ENCODE measurements at regions not wholly inside any gene's neighbourhood (a gene's known extent, or its start where the extent isn't known, plus 50 kb on each side); places are given as distances from the start of the nearest gene placed in this dataset.
"Not testable (repeated sequence)": the region's sequence is repeated elsewhere in the genome, so short reads cannot be mapped to it uniquely, and the experiment has no call there.

DNA sequence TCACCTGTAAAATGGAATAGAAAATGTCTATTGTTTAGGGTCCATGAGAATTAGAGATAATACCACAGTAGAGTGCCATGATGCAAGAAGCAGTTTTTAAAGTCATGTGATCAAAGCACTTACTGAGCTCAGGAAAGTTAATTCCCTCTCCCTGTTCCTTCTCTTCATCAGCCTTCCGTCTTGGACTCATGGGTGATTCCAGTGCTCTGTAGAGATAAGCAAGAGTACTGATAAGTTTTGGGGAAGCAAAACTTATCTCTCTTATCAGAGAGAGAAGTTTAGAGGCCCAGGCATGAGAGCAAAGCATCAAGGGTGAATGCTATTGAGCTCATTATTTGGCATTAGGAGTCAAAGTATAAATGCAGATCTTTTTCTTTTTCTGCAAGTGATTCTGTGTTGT lies 410.1 kb downstream of the AGTPBP1 start:
- no peak for ATAC-seq

DNA sequence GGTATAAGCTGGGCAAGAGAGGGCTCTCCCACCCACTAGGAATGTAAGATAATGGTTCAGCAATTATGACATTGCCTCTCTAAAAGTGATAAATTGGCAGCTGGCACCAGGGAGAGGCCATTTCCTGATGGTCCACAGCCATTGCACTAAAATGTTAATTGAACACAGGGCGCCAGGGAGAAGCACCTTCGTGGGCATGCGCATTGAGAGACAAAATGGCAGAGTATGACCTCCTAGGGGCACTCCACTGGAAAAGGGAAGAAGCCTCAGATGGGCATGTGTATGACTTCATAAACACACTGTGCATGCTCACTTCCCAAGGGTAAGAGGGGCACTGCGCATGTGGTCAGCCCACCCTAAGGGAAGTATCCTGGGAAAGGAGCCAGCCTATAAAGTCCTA lies 419.2 kb downstream of the AGTPBP1 start:
- no peak for ATAC-seq

DNA sequence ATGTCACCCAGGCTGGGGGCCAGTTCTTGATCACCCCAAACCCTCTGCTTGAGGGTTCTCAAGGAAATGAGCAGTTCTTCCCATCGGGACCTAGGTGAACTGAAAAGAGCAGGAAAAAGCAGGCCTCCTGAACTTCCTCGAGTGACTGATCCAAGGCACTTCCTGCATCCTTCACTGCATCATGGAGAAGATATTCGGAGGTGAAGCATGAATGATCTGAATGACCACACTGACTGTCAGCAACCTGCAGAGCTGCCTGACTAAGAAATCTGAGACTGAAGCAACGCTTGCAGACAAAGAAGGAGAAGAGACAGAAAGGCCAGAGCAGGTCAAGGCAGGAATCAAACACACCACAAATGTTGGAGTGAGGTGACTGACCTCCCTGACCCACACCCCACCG lies 420.2 kb downstream of the AGTPBP1 start:
- no peak for ATAC-seq

DNA sequence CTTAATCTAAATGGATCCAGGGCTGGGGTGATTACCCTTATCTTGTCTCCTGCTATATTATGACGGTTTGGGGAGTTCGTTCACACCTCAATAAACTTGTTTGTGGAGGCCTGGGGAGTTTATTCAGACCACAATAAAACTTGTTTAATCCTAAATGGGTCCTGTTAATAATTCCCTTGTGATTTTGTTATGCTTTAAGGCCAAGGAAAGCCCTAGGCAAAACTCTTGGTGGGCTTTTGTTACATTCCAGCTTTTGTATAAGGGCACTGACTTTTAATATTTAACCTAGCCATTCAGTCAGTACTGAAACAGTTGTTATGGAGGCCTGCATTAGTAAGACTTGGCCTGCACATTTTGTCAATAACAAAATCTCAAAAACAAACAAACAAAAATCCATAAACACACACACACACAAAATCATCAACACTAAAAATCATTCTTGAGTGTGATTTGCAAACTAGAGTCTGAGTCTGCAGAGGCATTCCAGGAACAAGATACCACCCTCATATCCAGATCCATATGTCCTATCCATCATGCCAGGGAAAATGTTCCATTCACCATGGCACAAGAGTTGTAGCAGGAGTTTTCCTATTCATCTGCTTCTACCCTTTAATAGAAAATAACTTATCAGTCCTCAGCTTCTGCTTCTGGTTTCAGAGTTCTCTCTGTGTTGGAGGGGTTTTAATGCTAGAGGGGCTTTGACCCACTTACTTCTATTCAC lies 421.7 kb downstream of the AGTPBP1 start:
- ATAC-seq = no peak

DNA sequence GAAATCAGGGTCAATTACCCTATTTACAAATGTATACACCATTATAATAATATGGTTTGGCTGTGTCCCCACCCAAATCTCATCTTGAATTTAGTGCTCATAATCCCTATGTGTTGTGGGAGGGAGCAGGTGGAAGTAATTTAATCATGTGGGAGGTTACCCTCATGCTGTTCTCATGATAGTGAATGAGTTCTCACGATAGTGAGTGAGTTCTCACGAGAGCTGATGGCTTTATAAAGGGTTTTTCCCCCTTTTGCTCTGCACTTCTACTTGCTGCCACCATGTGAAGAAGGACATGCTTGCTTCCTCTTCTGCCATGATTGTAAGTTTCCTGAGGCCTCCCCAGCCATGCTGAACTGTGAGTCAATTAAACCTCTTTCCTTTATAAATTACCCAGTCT lies 426.2 kb downstream of the AGTPBP1 start:
- not testable (repeated sequence) for ATAC-seq

DNA sequence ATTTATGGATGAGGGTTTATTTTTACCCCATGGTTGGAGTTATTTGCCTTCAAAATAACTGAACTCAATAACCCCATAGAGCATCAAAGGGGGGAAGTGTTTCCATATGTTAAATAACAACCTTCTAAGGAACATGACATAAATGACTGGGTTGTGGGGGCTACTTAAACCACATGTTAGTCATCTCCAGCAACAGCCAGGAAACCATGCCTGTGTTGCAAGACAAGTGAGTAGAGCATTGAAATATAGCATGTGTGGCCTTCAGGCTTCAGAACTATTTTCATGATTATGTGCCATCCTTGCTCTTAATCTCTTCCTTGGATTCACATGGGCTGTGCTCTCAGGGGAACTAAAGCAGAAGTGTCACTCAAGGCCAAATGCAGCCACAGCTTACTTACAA lies 431.2 kb downstream of the AGTPBP1 start:
- ATAC-seq = no peak

DNA sequence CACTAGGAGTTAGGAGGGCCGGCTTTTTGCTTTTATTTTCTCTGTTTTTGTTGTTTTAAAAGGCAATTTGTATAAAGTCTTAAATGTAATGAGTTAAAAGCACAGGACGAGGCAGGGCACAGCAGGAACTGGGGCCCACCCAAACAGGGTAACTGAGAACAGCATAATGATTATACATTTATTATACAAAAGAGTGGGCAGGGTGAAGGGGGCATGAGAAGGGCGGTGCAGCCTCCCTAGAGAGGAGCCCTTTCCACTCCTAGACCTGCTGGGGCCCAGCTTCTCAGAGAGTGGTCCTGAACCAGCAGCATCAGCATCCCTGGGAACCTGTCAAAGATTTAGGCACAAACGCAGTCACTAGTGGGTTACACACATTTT lies 438.0 kb downstream of the AGTPBP1 start:
- ATAC-seq = no peak

DNA sequence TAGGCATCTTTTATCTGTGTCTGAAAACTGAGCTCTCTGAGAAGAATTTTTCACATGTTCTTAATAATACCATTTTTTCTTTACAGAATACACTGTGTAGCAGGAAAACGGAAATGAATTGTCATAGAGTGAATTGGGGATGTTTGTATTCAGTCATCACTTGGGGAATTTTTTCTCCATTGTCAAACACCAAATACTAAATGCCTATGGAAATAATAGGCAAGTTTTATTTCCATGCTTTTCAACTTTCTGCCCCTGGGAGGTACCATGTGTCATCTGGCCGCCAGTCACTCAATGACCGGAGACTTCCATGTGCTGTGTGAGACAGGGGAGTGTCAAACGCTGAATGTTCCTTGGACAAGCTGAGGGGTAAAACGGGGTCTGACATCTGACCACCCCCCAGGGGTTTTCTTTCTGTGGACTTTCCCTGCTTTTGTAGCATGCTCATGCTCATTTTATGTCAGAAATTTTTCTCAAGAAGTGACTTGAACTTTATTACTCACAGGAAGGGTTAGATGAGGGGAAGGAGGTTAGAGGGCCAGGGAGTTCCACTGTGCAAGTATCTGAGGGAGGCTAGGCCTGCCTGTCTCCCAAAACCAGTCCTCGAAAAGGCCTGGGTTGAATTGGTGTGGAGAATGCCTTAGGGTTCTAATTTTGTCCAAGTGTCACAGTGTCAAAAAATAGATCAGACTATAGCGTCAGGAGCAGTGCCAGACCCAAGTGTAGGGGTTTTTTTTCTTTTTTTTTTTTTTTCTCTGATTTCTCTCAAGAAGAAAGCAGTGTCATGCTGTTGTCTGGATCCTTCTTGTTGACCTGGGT lies 438.6 kb downstream of the AGTPBP1 start:
- ATAC-seq = no peak

DNA sequence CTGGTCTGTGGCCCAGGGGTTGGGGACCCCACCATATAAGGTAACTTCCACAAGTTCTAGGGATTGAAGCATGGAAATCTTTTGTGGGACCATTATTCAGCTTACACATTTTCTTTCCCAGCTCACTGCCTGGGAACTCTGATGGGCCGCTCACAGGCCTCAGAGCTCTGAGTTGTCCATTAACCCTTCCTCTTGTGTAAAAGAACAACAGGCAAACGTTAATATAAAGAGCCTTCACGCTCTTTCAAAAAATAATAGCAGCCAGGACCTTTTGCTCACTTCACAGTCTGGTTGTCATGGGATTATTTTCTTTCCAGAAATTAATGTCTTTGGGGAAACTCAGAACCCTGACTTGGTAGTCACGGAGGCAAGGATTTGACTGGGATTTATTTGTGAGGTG lies 443.3 kb downstream of the AGTPBP1 start:
- ATAC-seq = no peak

DNA sequence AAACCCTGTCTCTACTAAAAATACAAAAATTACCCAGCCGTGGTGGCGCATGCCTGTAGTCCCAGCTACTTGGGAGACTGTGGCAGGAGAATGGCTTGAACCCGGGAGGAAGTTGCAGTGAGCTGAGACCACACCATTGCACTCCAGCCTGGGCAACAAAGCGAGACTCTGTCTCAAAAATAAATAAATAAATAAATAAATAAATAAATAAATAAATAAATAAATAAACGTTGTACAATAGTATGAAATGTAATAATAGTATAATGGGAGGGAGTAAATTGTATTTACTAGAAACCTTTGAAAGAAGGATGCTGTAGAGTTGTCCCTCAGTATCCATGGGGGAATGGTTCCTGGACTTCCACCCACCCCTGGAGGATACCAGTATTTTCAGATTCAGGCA lies 446.5 kb downstream of the AGTPBP1 start:
- not testable (repeated sequence) for ATAC-seq

DNA sequence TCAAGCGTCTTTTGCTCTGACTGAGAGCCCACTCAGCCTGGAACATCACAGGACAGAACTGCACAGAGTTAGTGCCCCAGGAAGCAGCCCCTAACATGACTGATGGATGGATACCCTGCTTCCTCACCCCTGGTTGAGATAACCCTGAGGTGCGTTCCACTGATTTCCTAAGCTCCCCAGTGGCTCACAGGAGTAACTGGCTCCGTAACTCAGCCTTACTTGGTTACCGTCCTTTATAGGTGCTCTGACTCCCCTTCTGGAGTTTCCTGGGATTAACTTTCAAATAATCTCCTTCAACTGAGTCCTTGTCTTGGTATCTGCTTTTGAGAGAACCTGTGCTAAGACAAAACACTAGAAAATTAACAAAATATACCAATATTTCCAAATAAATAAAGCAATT lies 449.5 kb downstream of the AGTPBP1 start:
- no peak for ATAC-seq

DNA sequence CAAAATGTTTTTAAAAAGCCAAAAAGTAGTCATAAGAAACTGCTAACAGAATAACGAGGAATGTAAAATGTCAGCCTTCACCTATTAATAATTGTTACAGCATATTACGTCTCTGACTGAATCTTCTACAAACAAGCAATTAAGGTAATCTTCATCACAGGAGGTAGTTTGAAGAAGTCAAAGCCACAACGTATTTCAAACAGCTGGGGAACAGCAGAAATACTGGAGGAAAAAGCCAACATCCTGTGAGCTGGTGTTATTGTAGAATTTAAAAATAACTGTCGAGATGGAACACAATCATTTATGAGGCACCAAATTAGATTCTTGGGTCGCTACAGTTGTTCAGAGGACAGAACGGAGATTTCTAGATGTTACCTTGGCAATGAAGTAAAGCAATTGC lies 450.5 kb downstream of the AGTPBP1 start:
- ATAC-seq = no peak

DNA sequence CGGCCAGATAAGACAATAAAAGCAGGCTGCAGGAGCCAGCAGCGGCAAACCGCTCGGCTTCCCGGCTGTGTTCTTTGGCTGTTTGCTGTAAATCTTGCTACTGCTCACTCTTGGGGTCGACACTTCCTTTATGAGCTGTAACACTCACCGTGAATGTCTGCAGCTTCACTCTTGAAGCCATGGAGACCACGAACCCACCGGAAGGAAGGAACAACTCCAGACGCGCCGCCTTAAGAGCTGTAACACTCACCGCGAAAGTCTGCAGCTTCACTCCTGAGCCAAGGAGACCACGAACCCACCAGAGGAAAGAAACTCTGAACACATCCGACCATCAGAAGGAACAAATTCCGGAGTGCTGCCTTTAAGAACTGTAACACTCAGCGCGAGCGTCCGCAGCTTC lies 451.7 kb downstream of the AGTPBP1 start:
- ATAC-seq = no peak

DNA sequence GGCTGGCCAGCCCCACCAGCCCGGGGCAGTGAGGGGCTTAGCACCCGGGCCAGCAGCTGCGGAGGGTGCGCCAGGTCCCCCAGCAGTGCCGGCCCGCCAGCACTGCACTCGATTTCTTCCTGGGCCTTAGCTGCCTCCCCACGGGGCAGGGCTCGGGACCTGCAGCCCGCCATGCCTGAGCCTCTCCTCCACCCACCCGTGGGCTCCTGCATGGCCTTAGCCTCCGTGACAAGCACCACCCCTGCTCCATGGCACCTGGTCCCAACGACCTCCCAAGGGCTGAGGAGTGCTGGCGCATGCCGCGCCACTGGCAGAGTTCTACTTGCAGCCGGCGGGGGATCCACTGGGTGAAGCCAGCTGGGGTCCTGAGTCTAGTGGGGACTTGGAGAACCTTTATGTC lies 452.6 kb downstream of the AGTPBP1 start:
- no peak for ATAC-seq

DNA sequence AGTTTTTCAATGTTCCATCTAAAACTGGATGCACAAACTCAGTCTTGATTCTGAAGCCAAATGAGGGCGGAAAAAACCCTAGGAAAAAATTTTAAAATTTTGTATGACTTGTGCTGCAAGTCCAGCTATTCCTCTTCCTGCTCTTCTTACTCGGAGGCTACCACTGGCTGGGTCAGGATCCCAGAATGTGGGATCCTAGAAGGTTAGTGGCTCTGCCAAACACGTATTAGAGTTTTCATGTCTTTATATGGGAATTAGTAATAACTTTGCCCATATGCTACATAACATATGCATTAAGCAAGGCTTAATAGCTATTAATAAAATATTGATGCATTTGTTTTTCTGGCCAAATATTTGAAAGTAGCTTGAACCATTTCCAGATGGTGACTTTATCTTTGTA lies 458.3 kb downstream of the AGTPBP1 start:
- no peak for ATAC-seq

DNA sequence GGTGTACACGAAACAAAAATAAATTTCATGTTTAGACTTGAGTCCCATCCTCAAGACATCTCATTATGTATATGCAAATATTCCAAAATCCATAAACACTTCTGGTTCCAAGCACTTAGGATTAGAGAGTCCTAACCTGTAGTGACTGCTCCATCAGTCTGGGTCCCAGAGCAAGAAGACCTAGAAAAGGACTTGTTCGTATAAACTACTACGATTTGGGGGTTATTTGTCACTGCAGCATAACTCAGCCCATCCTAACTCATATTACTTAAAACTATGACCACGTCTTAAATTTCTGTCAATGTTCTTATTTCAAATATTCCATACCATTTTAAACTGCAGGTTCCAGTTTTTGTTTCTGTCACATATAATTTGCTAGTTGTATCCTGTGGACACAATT lies 463.0 kb downstream of the AGTPBP1 start:
- ATAC-seq = no peak

DNA sequence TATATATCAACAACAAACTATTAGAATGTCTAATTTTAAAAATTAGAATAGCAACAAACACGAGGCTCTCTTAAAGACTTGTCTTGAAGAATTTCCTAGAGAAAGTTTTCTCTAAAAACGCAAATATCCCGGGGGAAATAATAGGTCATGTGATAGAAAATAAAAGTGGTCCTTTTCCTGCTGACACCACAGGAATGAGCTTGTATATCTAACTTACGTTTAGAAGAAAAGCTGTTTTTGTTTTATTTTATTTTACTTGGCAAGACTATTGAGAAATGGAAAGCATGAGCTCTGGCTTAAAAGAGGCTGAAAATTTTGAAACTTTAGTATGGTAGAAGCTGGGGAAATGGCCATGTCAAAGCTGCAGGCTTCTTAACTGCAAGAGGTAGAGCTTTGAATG lies 465.0 kb downstream of the AGTPBP1 start:
- no peak for ATAC-seq

DNA sequence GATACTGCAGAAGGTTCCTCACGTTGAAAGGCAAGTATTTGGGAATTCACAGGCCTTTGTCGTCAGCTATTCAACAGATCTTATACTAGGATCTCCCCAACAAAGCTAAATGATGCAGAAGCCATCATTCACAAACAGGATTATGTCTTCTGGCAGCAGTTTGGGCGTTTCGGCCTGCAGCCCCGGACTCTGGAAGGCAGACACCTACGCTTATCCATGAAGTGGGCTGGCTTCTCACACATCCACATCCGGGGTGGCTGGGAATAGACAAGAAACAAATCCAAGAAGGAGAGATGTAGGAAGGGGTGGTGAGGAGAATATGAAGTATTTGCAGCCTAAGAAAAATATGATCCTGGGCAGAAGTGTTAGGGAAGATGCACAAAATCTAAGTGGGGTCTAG lies 471.9 kb downstream of the AGTPBP1 start:
- ATAC-seq = no peak

DNA sequence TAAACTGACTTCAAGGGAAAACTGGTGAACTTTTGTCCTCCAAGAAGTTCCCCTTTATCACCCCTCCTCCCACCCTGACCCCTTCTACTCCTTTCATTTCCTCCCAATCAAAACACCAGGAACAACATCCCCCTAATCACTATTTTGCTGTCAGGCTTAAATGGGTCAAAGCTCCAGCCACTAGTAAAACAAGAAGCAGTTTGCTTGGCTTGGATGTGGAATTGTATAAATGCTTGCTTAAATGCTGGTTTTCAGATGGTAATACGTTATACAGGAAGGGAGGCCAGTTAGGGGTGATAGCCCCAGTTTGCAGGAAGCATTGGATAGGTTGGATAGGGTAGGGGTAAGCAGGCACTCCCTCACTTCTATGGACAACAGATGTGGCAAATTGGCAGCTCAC lies 473.6 kb downstream of the AGTPBP1 start:
- ATAC-seq = no peak

DNA sequence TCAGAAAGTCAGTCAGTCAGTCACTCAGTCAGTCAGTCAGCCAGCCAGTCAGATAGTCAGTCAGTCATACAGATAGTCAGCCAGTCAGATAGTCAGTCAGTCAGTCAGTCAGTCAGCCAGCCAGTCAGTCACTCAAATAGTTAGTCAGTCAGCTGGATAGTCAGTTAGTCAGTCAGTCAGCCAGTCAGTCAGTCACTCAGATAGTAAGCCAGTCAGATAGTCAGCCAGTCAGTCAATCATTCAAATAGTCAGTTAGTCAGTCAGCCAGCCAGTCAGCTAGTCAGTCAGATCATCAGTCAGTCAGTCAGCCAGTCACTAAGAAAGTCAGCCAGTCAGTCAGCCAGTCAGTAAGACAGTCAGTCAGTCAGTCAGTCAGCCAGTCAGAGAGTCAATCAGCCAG lies 477.1 kb downstream of the AGTPBP1 start:
- no peak for ATAC-seq

DNA sequence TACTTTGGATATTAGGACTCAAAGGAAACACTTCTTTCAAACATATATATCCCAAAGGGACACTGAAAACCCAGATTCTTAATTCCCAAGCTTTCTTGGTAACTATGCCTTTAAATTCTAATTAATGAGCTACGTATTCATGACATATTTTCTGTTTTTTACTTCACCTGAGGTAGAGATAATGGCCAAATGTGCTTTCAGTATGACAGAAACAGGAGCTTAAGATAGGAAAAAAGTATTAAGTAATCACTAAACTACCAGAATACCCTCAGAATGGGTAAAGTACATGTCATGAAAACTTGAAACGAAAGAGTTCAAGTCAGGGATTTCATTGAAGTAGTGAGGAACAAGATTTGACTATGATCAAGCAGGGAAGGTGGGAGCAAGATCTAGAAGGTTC lies 478.5 kb downstream of the AGTPBP1 start:
- ATAC-seq = no peak

DNA sequence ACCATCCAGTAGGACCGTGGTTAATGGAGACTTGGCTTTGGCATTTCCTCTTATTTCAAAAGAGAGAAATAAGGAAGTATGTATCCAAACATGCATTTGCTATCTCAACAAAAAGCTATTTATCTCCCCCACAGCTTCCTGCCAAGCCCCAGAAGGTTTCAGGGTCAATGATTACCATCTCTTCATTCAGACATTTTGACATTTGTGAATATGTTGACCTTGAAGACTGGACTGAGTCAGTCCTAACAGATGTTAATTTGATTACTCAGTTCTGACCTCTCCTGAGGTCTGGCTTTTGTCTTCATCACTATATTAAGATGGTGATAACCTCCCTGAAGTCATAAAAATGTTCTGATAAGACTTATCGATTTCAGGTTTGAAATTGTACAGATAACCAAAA lies 479.4 kb downstream of the AGTPBP1 start:
- no peak for ATAC-seq

DNA sequence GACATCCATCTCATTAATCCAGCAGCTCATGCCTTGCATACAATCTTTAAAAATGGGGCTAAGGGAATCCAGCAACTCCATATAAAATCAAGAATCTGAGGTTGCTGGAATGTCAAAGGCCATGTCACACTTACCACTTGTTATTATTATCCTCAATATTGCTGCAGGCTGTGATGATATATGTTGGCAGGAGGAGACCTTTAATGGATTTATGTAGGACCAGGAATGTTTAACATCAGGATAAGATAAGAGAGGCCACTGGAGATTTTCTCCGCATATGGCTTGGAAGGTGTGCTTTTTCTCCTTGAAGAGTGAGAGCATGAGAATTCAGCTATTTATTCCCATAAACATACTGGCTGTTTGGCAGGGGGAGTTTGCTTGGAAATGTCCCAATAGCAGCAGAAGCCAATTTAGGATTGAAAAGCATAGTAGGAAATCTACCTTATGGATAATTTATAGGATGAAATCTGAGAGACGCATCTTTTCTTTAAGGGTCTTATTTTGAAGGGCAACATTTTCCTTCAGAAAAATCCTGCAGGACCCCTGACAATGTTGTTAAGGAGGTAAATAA lies 481.4 kb downstream of the AGTPBP1 start:
- ATAC-seq = no peak

DNA sequence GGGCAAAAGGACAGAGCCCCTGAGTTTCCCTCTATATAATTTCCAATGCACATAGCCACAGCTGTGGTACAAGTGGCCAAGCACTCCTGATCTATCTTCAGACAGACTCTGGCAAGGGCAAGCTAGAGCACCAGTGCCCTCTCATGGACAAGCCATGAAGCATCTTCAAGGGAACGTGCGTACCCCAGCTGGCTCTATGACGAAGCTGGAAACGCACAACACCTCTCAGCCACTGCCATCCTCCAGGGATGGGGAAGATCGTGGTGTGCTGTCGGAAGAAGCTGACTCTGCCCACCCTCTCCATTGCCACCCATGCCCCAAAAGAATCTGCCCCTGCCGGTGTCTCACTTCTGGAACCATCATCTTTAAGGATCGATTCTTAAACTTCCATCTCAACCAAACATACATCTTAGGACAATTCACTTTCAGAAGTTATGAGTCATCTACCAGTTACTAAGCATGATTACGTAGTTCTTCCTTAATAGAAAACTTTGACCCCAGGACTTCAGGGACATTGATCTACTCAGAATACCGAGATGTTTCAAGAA lies 482.9 kb downstream of the AGTPBP1 start:
- peak; percentile 97 for ATAC-seq
